ENCODE measurements at regions not wholly inside any gene's neighbourhood (a gene's known extent, or its start where the extent isn't known, plus 50 kb on each side); places are given as distances from the start of the nearest gene placed in this dataset.

GRCh38 chr18:52007105-52007504 lies 332.9 kb upstream of the DCC start:
- no peak overlapping the region for H3T11ph ChIP-seq (ENCODE audit: low read length)
- no peak overlapping the region for H2BK120ac ChIP-seq (ENCODE audit: low read depth, low read length, poor library complexity, severe bottlenecking)
- Mint-ChIP-seq H3K27ac (no peak overlapping the region), H3K4me1 (peaks cover 2 to 8% of the 10 kb centered on the region in 2 experiments; a peak in 2 of 4 replicates), H3K36me3 (ENCODE audit: insufficient read depth in 1 of 3, low read depth in 3 of 3) (no peaks in the 10 kb centered on the region), H3K4me3 (no peak overlapping the region), H3K27me3 (ENCODE audit: low read depth) (no peaks in the 10 kb centered on the region; the same call in 1 of the 2 replicates), H3K9me3 (no peaks in the 10 kb centered on the region)
- H3K4me1 ChIP-seq (ENCODE audit: insufficient read depth, low read length) = no peaks in the 10 kb centered on the region
- H2AK5ac ChIP-seq (ENCODE audit: insufficient read length, low read length) = no peak overlapping the region
- no peak overlapping the region for H2AFZ ChIP-seq (ENCODE audit: low read length)
- H3K18ac ChIP-seq (ENCODE audit: insufficient read length, low read depth, low read length) = no peak overlapping the region
- TF ChIP-seq CTCF (conservative IDR thresholded peaks at IDR 0.05) = peak; percentile 31; the same call in 1 of the 3 replicates
- H3K56ac ChIP-seq (ENCODE audit: insufficient read length, low read depth, low read length) = no peak overlapping the region
- WGBS (ENCODE audit: extremely low coverage, insufficient read length, low lambda C conversion rate) = no CpG with 5 or more reads among the region's 2 CpGs
- no peak overlapping the region for H4K8ac ChIP-seq (replicated peaks; ENCODE audit: insufficient read length, low read depth, low read length)
- no peak overlapping the region for H2BK12ac ChIP-seq (ENCODE audit: insufficient read length, low read depth, low read length)
- no peak overlapping the region for H3K14ac ChIP-seq (ENCODE audit: insufficient read depth, low read length)
- H2BK15ac ChIP-seq (ENCODE audit: low read depth, low read length) = no peak overlapping the region
- no peaks in the 10 kb centered on the region for H3K27me3 ChIP-seq (ENCODE audit: insufficient read depth, low read length)
- no peak overlapping the region for H3K23ac ChIP-seq (ENCODE audit: insufficient read length, low read depth, low read length)
- no peak overlapping the region for H3K27ac ChIP-seq (ENCODE audit: insufficient read length, low read depth, low read length)
- no peak overlapping the region for H4K91ac ChIP-seq (ENCODE audit: insufficient read length, low read depth, low read length)
- no peak for DNase-seq
- no peaks in the 10 kb centered on the region for H4K20me1 ChIP-seq (ENCODE audit: control insufficient read depth, insufficient read depth, insufficient read length)
- no peak overlapping the region for H2BK5ac ChIP-seq (ENCODE audit: insufficient read length, low read length)
- H3K4me2 ChIP-seq (ENCODE audit: insufficient read depth, insufficient read length, low read length) = no peak overlapping the region
- no peak overlapping the region for H3K4ac ChIP-seq (ENCODE audit: low read depth, low read length)
- no peaks in the 10 kb centered on the region for H3K9me3 ChIP-seq (ENCODE audit: control insufficient read depth, low read depth, low read length)
- H2BK20ac ChIP-seq (ENCODE audit: low read depth, low read length, poor library complexity, severe bottlenecking) = no peak overlapping the region
- no peaks in the 10 kb centered on the region for H3K23me2 ChIP-seq (ENCODE audit: insufficient read length, low read depth, low read length, poor library complexity, severe bottlenecking)
- no peaks in the 10 kb centered on the region for H3K79me2 ChIP-seq (ENCODE audit: insufficient read depth, low read length)
- no peak overlapping the region for H3K9ac ChIP-seq (ENCODE audit: extremely low read depth, insufficient read length, low read length)
- no peak overlapping the region for H4K5ac ChIP-seq (ENCODE audit: insufficient read length, low read depth, low read length)
- H3K79me1 ChIP-seq (ENCODE audit: insufficient read depth, low read depth, low read length, poor library complexity, severe bottlenecking) = no peaks in the 10 kb centered on the region
